ENCODE measurements at regions not wholly inside any gene's neighbourhood (a gene's known extent, or its start where the extent isn't known, plus 50 kb on each side); places are given as distances from the start of the nearest gene placed in this dataset.

DNA sequence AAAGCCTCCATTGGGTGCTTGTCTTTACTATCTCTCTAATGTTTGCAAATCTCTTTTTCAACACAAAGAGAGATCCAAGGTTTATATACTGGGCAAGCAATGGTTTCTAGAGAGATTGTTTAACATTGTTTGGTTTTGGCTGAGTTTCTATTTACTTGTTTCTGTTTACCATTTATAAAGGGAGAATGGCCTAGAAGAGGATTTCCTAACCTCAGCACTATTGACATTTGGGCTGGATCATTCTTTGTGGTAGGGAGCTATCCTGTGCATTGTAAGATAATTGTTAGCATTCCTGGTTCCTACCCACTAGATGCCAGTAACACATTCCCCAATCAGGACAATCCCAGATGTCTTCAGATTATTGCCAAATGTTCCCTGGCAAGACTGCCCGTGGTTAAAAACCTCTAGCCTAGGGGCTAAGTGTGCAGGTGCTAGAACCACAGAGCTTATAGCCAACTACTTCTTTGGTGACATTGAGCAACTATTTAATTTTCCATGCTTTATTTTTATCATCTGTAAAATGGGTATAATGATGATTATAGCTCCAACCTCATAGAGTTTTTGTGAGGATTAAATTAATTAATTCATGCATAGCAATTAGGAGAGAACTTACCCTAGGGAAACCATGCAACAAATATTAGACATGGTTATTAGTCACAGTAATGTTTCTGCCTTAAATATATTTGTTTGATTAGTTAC, 413.9 kb upstream of the MAF start:
- no peaks in the 10 kb centered on the region for H3K27me3 ChIP-seq (ENCODE audit: control insufficient read depth in 2 of 2, insufficient read depth in 2 of 2, low read length in 2 of 2)
- no TSS peak for BruUV-seq (replicated peaks)
- H3K27ac ChIP-seq (ENCODE audit: insufficient read depth, low read depth, low read length): no peak overlapping the region
- H3K9ac ChIP-seq (replicated peaks; ENCODE audit: extremely low read depth, insufficient read depth, low read length): no peak overlapping the region
- no peaks in the 10 kb centered on the region for H3K36me3 ChIP-seq (ENCODE audit: control insufficient read depth in 2 of 2, extremely low read depth in 1 of 2, insufficient read depth in 2 of 2, low read length in 2 of 2)
- no peaks in the 10 kb centered on the region for H3K9me1 ChIP-seq (replicated peaks; ENCODE audit: control insufficient read depth, extremely low read depth, insufficient read depth, low read length)
- intact Hi-C loops (cut with micrococcal nuclease): no loop called here
- no peak overlapping the region for H2AFZ ChIP-seq (ENCODE audit: low read depth, low read length)
- H3K9me3 ChIP-seq (replicated peaks; ENCODE audit: control insufficient read depth, insufficient read depth, low read length): no peaks in the 10 kb centered on the region
- CTCF ChIA-PET: no interaction called here
- H3K79me2 ChIP-seq (ENCODE audit: control insufficient read depth, insufficient read depth, low read length): no peaks in the 10 kb centered on the region
- no peak overlapping the region for H3K4me3 ChIP-seq (replicated peaks in 1 of 3; ENCODE audit: insufficient read depth in 1 of 3, low read depth in 1 of 3, low read length in 3 of 3)
- dilution Hi-C loops (cut with MboI; ENCODE audit: extremely low pct_ligation_motif_present, low sequenced_read_pairs): no loop called here
- no peaks in the 10 kb centered on the region for H3K4me1 ChIP-seq (ENCODE audit: control insufficient read depth, extremely low read depth, insufficient read depth, low read length)
- POLR2A ChIA-PET: no interaction called here
- TF ChIP-seq POLR2AphosphoS5 (IDR thresholded peaks at IDR 0.05; ENCODE audit: insufficient read depth, low read depth, low read length): no peak
- no peak for TF ChIP-seq MYC (IDR thresholded peaks at IDR 0.05; ENCODE audit: low read depth, low read length)
- TF ChIP-seq, protein P1, sequence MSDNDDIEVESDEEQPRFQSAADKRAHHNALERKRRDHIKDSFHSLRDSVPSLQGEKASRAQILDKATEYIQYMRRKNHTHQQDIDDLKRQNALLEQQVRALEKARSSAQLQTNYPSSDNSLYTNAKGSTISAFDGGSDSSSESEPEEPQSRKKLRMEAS (IDR thresholded peaks at IDR 0.05; ENCODE audit: insufficient read depth, insufficient read length): no peak
- no peak for TF ChIP-seq JUN (IDR thresholded peaks at IDR 0.05; ENCODE audit: borderline replicate concordance, insufficient read depth, insufficient read length, low read depth)
- TF ChIP-seq POLR2A (IDR thresholded peaks at IDR 0.05; ENCODE audit: low read depth, low read length): no peak
- TF ChIP-seq, protein P2, sequence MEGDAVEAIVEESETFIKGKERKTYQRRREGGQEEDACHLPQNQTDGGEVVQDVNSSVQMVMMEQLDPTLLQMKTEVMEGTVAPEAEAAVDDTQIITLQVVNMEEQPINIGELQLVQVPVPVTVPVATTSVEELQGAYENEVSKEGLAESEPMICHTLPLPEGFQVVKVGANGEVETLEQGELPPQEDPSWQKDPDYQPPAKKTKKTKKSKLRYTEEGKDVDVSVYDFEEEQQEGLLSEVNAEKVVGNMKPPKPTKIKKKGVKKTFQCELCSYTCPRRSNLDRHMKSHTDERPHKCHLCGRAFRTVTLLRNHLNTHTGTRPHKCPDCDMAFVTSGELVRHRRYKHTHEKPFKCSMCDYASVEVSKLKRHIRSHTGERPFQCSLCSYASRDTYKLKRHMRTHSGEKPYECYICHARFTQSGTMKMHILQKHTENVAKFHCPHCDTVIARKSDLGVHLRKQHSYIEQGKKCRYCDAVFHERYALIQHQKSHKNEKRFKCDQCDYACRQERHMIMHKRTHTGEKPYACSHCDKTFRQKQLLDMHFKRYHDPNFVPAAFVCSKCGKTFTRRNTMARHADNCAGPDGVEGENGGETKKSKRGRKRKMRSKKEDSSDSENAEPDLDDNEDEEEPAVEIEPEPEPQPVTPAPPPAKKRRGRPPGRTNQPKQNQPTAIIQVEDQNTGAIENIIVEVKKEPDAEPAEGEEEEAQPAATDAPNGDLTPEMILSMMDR (IDR thresholded peaks at IDR 0.05; ENCODE audit: extremely low read depth in 1 of 2, insufficient read depth in 1 of 2, low read depth in 1 of 2, low read length in 2 of 2): no peak
- TF ChIP-seq EZH2 (IDR thresholded peaks at IDR 0.05; ENCODE audit: borderline replicate concordance, low read depth, low read length, severe bottlenecking): no peak
- TF ChIP-seq GATA2 (IDR thresholded peaks at IDR 0.05; ENCODE audit: insufficient read depth, insufficient read length, low read depth, low read length): no peak
- no peak for TF ChIP-seq FOS (IDR thresholded peaks at IDR 0.05; ENCODE audit: borderline replicate concordance, insufficient read depth, low read length)
- no peak overlapping the region for H3K4me2 ChIP-seq (ENCODE audit: insufficient read depth, low read length)
- no peaks in the 10 kb centered on the region for H4K20me1 ChIP-seq (replicated peaks; ENCODE audit: control insufficient read depth, extremely low read depth, insufficient read depth, low read length)
- FAIRE-seq (no peak), DNase-seq (ENCODE audit: low read depth, low spot score) (no peak)

All from endothelial cell of umbilical vein (primary cell).